ENCODE measurements at regions not wholly inside any gene's neighbourhood (a gene's known extent, or its start where the extent isn't known, plus 50 kb on each side); places are given as distances from the start of the nearest gene placed in this dataset.

GRCh38 chr21:17976691-17977090, 157.5 kb upstream of the C21orf91 start:
- DNase-seq, result no peak

DNA sequence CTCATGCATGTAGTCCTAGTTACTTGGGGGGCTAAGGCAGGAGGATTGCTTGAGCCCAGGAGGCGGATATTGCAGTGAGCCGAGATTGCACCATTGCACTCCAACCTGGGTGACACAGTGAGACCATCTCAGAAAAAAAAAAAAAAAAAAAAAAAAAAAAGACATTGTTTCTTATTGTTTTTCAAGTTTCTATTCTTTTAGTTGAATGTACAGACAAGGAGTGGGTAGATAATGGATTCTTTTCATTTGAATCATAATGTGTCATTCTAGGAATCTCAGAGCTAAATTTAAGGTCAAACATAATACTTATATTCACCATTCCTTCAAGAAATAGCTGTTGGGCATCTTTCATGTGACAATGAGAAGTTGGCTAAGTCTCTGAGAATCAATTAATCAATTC, 157.0 kb upstream of the C21orf91 start:
- DNase-seq, result no peak

- DNase-seq, result no peak
Measured at GRCh38 chr21:17967319-17967718, 148.2 kb upstream of the C21orf91 start.

DNA sequence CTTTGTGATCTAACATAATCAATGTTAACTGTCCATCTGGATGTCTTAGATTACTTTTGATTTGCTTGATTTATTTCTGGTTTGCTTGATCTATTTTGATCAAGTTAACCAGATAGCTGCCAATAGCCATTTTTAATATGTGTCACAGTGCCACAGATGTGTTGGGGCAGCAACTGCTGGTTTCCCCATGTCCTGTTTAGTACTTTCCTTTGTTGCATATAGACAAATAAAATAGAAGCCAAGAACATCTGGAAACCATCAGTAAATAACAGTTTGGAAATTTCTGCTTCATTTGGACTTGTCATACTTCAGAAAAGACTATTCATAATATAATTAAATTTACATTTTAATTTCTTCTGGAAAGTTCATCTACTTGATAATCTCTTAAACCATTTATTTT, 145.6 kb upstream of the C21orf91 start:
- DNase-seq, result no peak

GRCh38 chr21:17964199-17964598, 145.0 kb upstream of the C21orf91 start:
- no peak for DNase-seq

- no peak for DNase-seq
Measured at GRCh38 chr21:17950591-17950990, 131.4 kb upstream of the C21orf91 start.

DNA sequence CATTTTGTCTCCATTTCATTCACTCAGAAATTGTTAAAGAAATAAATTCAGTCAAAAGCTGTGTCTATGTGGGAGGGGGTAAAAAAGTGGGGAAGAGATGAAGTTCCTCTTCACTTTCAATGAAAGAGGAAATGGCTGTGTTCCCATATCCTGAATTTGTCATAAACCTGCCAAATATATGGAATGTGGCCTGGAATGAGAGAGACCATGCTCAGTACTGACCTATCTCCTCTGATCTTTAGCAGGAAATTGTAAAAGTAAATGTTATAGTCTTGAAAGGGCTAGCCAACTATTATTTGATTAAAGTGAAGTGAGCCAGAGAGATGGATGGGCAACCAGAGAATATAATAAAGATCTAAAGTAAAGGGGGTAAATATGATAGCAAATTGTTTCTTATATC, 130.3 kb upstream of the C21orf91 start:
- no peak for DNase-seq

GRCh38 chr21:17947531-17947930, 128.4 kb upstream of the C21orf91 start:
- DNase-seq, result no peak

- DNase-seq, result peak; percentile 2
Measured at GRCh38 chr21:17931080-17931479, 111.9 kb upstream of the C21orf91 start.

GRCh38 chr21:17930093-17930492, 110.9 kb upstream of the C21orf91 start:
- no peak for DNase-seq

- no peak for DNase-seq
Measured at GRCh38 chr21:17929510-17929909, 110.4 kb upstream of the C21orf91 start.

GRCh38 chr21:17925899-17926298, 106.7 kb upstream of the C21orf91 start:
- peak; percentile 15 for DNase-seq

DNA sequence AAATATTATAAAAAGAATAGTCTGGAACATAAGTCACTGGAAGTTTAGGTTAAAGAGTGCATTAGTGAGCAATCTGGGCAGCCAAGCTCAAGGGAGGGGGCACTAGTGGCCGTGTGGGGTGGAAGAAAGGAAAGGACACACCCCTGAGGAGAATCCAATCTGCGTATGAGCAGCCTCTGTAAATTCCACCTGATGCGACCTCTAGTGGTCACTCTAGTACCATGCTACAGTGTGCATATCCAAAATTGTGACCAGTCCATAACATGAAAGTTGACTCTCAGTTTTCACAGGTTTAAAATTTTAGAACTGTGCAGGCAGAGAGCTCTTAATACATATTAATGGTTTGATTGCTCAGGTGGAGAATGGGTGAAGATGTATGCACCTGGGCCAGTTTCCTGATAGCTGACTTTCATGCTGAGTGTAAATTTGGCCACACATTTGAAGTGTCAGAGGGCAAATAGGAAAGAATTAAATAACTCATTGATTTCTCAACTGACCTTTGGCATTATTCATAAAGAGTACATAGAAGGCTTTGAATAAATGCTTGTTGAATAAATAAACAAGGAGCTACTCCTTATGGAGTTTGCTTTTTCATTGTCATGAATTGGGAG, 105.9 kb upstream of the C21orf91 start:
- peak; percentile 26 for DNase-seq

DNA sequence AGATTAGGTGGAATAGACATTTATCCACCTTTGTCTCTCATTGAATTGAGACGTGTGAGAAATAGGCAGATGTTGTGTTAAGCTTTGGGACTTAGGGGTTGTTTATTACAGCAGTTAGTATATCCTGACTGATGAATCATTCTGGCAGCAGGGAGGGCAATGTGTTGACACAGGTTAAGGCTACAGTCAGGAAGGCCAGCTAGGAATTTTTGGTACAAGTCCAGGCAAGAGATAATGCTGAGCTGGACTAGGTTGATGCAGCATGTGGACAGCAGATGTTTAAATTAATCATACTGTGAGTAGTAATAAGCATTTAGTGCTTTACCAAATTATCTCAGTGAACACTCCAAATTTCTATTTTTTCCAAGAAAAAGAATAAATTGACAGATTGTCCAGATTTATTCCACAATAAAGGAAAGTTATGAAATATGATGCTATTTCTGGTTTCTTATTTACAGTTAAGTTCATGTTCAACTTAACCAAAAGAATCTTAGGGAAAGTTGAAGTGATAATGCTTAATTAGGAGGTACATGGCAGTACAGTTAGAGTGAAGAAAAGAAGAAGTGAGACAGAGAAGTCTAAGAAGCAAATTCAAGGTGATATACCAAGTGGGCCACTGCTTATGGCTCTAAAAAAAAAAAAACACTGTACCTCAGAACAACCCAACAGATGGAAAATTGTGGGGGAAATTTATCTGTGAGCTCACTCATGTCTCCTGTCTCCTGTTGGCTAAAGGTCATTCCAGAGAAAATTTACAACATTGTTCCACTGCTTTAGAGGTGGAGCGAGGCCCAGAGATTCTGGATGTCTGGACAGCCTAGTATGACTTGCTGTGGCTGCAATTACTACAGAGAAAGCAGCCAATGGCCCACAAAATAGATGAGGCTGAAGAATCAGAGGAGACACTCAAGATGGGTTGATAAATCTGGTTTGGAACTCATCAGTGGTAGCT, 102.7 kb upstream of the C21orf91 start:
- DNase-seq, result no peak

DNA sequence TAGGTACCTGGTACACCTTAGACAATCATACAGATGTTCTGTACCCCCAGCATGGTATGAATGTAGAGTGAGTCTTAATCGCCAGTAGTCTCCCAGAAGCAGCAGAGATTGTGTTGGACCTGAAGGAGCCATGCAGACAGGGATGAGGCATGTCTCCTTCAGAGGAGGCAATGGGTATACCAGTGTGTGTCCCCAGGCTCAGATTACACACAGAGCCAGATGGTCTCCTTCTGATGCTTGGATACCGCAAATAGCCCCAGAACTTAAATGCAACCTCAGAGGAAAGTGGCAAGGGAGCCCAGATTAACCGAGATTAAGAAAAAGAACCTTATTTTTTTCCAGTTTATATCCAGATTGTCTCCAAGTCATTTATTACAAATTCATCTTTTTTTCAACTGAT, 96.8 kb upstream of the C21orf91 start:
- DNase-seq, result peak; percentile 40

DNA sequence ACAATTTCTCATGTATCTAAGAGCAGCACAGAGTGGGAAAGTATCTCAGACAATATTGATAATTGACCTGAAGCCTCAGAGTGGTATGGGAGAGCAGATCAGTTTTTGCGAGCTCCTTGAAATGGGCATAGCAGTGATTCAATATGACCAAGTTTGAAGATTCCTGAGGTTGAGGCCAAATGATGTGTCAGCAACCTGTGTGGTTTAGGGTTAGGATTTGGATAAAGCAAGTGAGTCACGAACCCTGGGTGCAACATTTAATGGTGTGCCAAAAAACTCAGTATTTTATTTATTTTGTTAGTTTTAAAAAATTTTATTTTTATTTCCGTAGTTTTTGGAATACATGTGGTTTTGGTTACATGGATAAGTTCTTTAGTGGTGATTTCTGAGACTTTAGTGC, 92.5 kb upstream of the C21orf91 start:
- DNase-seq, result no peak

DNA sequence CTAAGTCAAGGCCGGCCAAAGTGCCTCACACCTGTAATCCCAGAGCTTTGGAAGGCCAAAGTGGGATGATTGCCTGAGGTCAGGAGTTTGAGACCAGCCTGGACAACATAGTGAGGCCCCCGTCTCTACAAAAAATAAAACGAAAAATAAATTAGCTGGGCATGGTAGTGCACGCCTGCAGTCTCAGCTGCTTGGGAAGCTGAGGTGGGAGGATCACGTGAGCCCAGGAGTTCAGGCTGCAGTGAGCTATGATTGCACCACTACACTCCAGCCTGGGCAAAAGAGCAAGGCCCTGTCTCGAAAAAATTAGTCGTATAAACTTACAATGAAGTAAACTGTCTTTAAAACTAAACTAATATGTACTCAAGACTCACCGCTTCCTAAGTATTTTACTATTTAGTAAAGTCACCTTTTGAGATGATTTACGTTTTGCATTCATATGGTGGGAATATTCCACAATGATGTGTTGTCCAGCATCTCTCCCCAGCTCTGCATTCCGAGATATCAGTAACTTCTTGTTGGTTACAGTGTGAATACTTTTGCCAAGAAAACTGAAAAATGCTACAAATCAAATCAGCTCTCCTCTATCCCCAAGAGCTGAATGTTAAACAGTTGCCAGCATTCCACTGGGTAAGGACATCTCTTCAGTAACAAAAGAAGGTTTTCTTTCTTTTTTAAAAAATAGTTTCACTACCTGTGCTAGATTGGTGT, 84.9 kb upstream of the C21orf91 start:
- no peak for DNase-seq

- DNase-seq, result peak; percentile 32
Measured at GRCh38 chr21:17903029-17903806, 84.1 kb upstream of the C21orf91 start.

DNA sequence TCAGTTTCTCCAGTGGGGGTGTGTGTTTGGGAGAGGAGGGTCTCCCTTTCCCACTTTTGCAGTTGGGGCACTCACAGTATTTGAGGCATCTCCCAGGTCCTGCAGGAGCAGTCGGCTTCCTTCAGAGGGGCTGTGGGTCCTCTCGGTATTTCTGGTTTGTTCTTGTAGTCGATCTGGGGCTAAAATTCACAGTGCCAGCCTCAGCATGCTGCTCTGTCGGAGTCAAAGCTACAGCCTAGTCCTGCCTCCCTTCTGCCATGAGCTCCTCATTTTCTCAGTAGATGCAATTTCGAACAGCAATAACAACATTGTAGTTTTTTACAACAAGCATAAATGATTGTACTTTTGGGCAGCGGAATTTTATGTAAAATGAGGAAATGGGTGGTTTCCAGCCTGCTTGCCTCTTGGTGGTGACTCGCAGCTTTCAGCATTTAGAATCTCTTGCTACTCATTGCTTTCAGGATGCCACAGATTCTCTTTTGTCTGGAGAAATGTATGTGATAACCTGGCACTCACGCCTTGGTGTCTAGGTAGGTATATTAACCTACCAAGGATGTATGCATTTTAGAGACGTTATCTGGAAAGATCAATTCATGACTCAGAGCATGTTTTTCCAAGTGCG, 82.4 kb upstream of the C21orf91 start:
- DNase-seq, result no peak

- DNase-seq, result no peak
Measured at GRCh38 chr21:17900990-17901385, 81.8 kb upstream of the C21orf91 start.

GRCh38 chr21:17900281-17900989, 81.3 kb upstream of the C21orf91 start:
- no peak for DNase-seq

DNA sequence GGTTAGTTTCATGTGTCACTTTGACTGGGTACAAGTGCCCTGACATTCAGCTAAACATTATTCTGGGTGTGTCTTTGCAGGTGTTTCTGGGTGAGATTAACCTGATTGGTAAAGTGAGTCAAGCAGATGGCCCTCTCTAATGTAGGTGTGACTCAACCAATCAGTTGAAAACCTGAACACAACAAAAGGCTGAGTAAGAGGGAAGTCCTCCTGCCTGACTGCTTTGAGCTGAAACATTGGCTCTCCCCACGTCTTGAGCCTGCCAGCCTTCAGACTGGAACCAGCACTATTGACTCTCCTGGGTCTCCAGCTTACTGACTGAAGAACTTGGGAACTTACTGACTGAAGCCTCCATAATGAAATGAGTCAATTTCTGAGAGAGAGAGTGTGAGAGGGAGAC, 70.0 kb upstream of the C21orf91 start:
- DNase-seq, result no peak
